GM12892 (cell line): ENCODE measurements at regions not wholly inside any gene's neighbourhood (a gene's known extent, or its start where the extent isn't known, plus 50 kb on each side); places are given as distances from the start of the nearest gene placed in this dataset.

Source experiments
- POLR2A ChIP-seq: IDR thresholded peaks from 2 replicates; pipeline ENCODE4 v1.6.1; 2011; ENCODE audit warnings: low read depth, low read length, control low read depth
- TAF1 ChIP-seq: IDR thresholded peaks from 2 replicates; pipeline ENCODE4 v1.6.1; 2011; ENCODE audit warnings: low read depth, mild to moderate bottlenecking, control low read depth, low read length, borderline replicate concordance

DNA sequence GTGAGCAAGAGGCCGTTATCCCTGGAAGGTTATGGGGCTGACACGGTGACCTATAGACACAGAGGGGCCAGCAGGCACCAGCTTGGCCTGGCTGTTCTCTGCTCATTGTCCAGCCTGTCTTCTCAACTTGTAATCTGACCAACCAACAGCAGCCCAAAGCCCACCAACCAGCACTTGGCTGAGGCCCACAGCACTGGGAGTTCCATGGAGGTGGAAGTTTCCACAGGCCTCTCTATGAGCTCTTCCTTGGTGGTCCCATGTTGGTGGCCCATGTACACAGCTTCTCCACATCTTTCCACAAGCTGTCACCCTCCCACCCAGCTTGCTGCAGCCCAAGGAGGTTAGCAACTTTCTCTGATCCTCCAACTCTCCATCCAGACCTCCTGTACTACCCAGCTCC lies 56.2 kb upstream of the KLHL31 start:
- TF ChIP-seq TAF1 = no peak
- TF ChIP-seq POLR2A = no peak
